A549 (cell line): ENCODE measurements at regions not wholly inside any gene's neighbourhood (a gene's known extent, or its start where the extent isn't known, plus 50 kb on each side); places are given as distances from the start of the nearest gene placed in this dataset.

Experiments used
- ATAC-seq, 2 experiments: fragments of 200-7000 bp in 1 of 2; fragments of >200 bp in 1 of 2; cut with Nextera tagmentation in 1 of 2; cut with Tn5 transposase in 1 of 2; 3 replicates each; pipeline versions ENCODE4 v1.8.0 to v1.9.1; 2018 to 2020; ENCODE audit warnings: mild to moderate bottlenecking in 1 of 2, moderate library complexity in 1 of 2
- CTCF ChIA-PET: fragments of 300-600 bp; sonication (Branson Sonifier 250); formaldehyde crosslinking; extraction: SDS; loops from one replicate; lab custom pipeline; 2021; ENCODE audit warnings: antibody characterized with exemption, inconsistent platforms; lab: Yijun Ruan, JAX
- POLR2A ChIA-PET: fragments of 350-600 bp; formaldehyde crosslinking; extraction: SDS; loops from one replicate; lab custom pipeline; 2021; ENCODE audit warnings: antibody characterized with exemption, inconsistent platforms; lab: Yijun Ruan, JAX
- DNase-seq, 2 experiments: peaks; one replicate each; pipeline versions ENCODE4 v3.0.0 to v3.0.0-alpha.2; 2011 to 2016; ENCODE audit warnings: low read depth in 1 of 2, low spot score in 1 of 2
- FAIRE-seq: peaks from 2 replicates; lab custom pipeline; 2011; peaks lifted over from hg19 to GRCh38; lab: Jason Lieb, UNC
- H3K27ac ChIP-seq, 2 experiments: fragments of >200 bp; sonication (Bioruptor Twin); formaldehyde crosslinking; 3 replicates each; pipeline ENCODE4 v1.5.1; 2016 to 2017
- H3K4me1 ChIP-seq: fragments of >200 bp; sonication (Bioruptor Twin); formaldehyde crosslinking; 3 replicates; pipeline ENCODE4 v1.6.1; 2016
- H3K4me2 ChIP-seq: fragments of >200 bp; sonication (Bioruptor Twin); formaldehyde crosslinking; 3 replicates; pipeline ENCODE4 v1.6.1; 2016
- H3K4me3 ChIP-seq: fragments of >200 bp; sonication (Bioruptor Twin); formaldehyde crosslinking; 3 replicates; pipeline ENCODE4 v1.5.1; 2016
- H3K9me3 ChIP-seq: fragments of >200 bp; sonication (Bioruptor Twin); formaldehyde crosslinking; 3 replicates; pipeline ENCODE4 v1.6.1; 2016
- BHLHE40 ChIP-seq: IDR thresholded peaks from 2 replicates; pipeline ENCODE4 v1.6.1; 2012; ENCODE audit warnings: low read depth, low read length, inconsistent platforms
- CEBPB ChIP-seq, 2 experiments: fragments of >200 bp in 1 of 2; sonication (Bioruptor Twin) in 1 of 2; formaldehyde crosslinking in 1 of 2; IDR thresholded peaks; 2 replicates each; pipeline ENCODE4 v1.6.1; 2012 to 2016
- CHD2 ChIP-seq: fragments of 150-350 bp; IDR thresholded peaks from 2 replicates; pipeline ENCODE4 v1.6.1; 2014; ENCODE audit warnings: low read length; ENCODE audit not compliant: partially characterized antibody
- EHMT2 ChIP-seq: fragments of 200-600 bp; sonication (generic); IDR thresholded peaks from 2 replicates; pipeline ENCODE4 v1.6.1; 2016; ENCODE audit warnings: antibody characterized with exemption, low read depth, mild to moderate bottlenecking, moderate library complexity
- FOSB ChIP-seq: fragments of 250-450 bp; sonication (Bioruptor Pico); IDR thresholded peaks from 2 replicates; pipeline ENCODE4 v1.5.0; 2020; ENCODE audit warnings: mild to moderate bottlenecking, moderate library complexity
- FOSL2 ChIP-seq, 2 experiments: fragments of 450-650 bp in 1 of 2; fragments of >200 bp in 1 of 2; sonication (Bioruptor Twin) in 1 of 2; formaldehyde crosslinking; IDR thresholded peaks; 2 replicates each; pipeline versions ENCODE4 v1.5.0 to v1.6.1; 2016 to 2020; ENCODE audit warnings: mild to moderate bottlenecking in 1 of 2, moderate library complexity in 1 of 2
- FOXS1 ChIP-seq: fragments of 250-450 bp; sonication (Bioruptor Pico); IDR thresholded peaks from 2 replicates; pipeline ENCODE4 v1.5.0; 2020; ENCODE audit warnings: mild to moderate bottlenecking, moderate library complexity
- HEYL ChIP-seq: fragments of 250-450 bp; sonication (Bioruptor Pico); IDR thresholded peaks from 2 replicates; pipeline ENCODE4 v1.8.0; 2021; ENCODE audit warnings: mild to moderate bottlenecking, moderate library complexity
- HOXB5 ChIP-seq: fragments of 250-450 bp; sonication (Bioruptor Pico); IDR thresholded peaks from 2 replicates; pipeline ENCODE4 v1.5.0; 2020; ENCODE audit warnings: mild to moderate bottlenecking, moderate library complexity
- JUN ChIP-seq, 2 experiments: fragments of >200 bp; sonication (Bioruptor Twin); formaldehyde crosslinking; IDR thresholded peaks; 2 replicates in 1 of 2; 3 replicates in 1 of 2; pipeline ENCODE4 v1.6.1; 2016 to 2017
- KDM1A ChIP-seq: fragments of 200-600 bp; sonication (generic); IDR thresholded peaks from 2 replicates; pipeline ENCODE4 v1.6.1; 2016; ENCODE audit warnings: low read depth, mild to moderate bottlenecking
- KDM5A ChIP-seq: fragments of 200-600 bp; sonication (generic); IDR thresholded peaks from 2 replicates; pipeline ENCODE4 v1.6.1; 2016; ENCODE audit warnings: antibody characterized with exemption, mild to moderate bottlenecking
- MAFK ChIP-seq: fragments of 450-650 bp; IDR thresholded peaks from 2 replicates; pipeline ENCODE4 v1.6.1; 2014; ENCODE audit not compliant: partially characterized antibody
- MYC ChIP-seq: IDR thresholded peaks from 2 replicates; pipeline ENCODE4 v1.6.1; 2012; ENCODE audit warnings: mild to moderate bottlenecking, inconsistent platforms, low read length, improper control_type of control experiment, borderline replicate concordance
- PHF8 ChIP-seq: fragments of 200-600 bp; sonication (generic); IDR thresholded peaks from 2 replicates; pipeline ENCODE4 v1.6.1; 2016; ENCODE audit warnings: low read depth, mild to moderate bottlenecking, antibody characterized with exemption, moderate library complexity, borderline replicate concordance
- POLR2AphosphoS2 ChIP-seq: conservative IDR thresholded peaks from 2 replicates; pipeline ENCODE4 v1.6.1; 2012; ENCODE audit warnings: low read length, improper control_type of control experiment, inconsistent platforms
- RAD21 ChIP-seq, 2 experiments: fragments of >200 bp in 1 of 2; sonication (Bioruptor Twin) in 1 of 2; formaldehyde crosslinking in 1 of 2; IDR thresholded peaks in 1 of 2; conservative IDR thresholded peaks in 1 of 2; 2 replicates in 1 of 2; 3 replicates in 1 of 2; pipeline ENCODE4 v1.6.1; 2012 to 2018; ENCODE audit warnings: inconsistent platforms in 1 of 2
- RARB ChIP-seq: fragments of 250-450 bp; sonication (Bioruptor Pico); IDR thresholded peaks from 2 replicates; pipeline ENCODE4 v1.8.0; 2021; ENCODE audit warnings: mild to moderate bottlenecking, moderate library complexity
- RFX5 ChIP-seq: fragments of 450-650 bp; IDR thresholded peaks from 2 replicates; pipeline ENCODE4 v1.7.1; 2014; ENCODE audit warnings: antibody characterized with exemption, mild to moderate bottlenecking, moderate library complexity
- RNF2 ChIP-seq: fragments of 200-600 bp; sonication (generic); IDR thresholded peaks from 2 replicates; pipeline ENCODE4 v1.6.1; 2016; ENCODE audit warnings: low read depth, mild to moderate bottlenecking, antibody characterized with exemption, moderate library complexity, borderline replicate concordance
- SMC3 ChIP-seq: fragments of >200 bp; sonication (Bioruptor Twin); formaldehyde crosslinking; IDR thresholded peaks from 3 replicates; pipeline ENCODE4 v1.6.1; 2018; ENCODE audit warnings: inconsistent platforms
- SREBF2 ChIP-seq: fragments of 450-650 bp; IDR thresholded peaks from 2 replicates; pipeline ENCODE4 v1.6.1; 2014; ENCODE audit warnings: mild to moderate bottlenecking, moderate library complexity
- TP53 ChIP-seq: fragments of 250-450 bp; sonication (Bioruptor Pico); IDR thresholded peaks from 2 replicates; pipeline ENCODE4 v1.5.0; 2021; ENCODE audit warnings: mild to moderate bottlenecking, moderate library complexity
- ZFP36 ChIP-seq: fragments of 450-650 bp; IDR thresholded peaks from 2 replicates; pipeline ENCODE4 v1.6.1; 2014; ENCODE audit warnings: borderline replicate concordance; ENCODE audit not compliant: partially characterized antibody
- WGBS: methylation state at CpG from one replicate; pipeline ENCODE4 v1.1.6; 2017; ENCODE audit errors: missing lambda C conversion rate; 5-methylcytosine and 5-hydroxymethylcytosine counted together
- TF ChIP-seq, protein P1 (sequence below): fragments of >200 bp; sonication (Bioruptor Twin); formaldehyde crosslinking; IDR thresholded peaks from 2 replicates; pipeline ENCODE4 v1.6.1; 2016
- TF ChIP-seq, protein P2 (sequence below): fragments of 200-600 bp; sonication (generic); IDR thresholded peaks from 2 replicates; pipeline ENCODE4 v1.6.1; 2016; ENCODE audit warnings: antibody characterized with exemption, mild to moderate bottlenecking, moderate library complexity
- TF ChIP-seq, protein P3 (sequence below): fragments of >200 bp; sonication (Bioruptor Twin); formaldehyde crosslinking; IDR thresholded peaks from 3 replicates; pipeline ENCODE4 v1.5.1; 2016
- TF ChIP-seq, protein P4 (sequence below): IDR thresholded peaks from 2 replicates; pipeline ENCODE4 v1.6.1; 2012

DNA sequence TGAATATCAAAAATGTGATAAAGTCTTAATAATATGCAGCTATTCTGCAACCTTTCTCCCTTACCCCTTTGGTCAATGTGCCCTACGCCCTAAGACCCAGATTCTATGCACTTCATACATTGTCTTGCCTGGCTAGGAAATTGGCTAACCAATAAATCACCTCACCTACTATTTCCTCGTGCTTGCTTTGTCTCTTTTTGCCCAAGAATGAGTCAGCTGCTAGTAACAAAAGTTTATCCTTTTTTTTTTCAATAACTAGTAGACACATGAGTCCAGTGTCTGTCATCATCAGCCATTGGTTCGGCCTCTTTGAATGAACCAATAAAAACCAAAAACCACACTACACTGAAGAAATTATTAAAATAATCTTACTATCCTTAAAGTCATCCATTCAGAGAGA is 387.1 kb downstream of the PPP3CA start:
- no peak overlapping the region for H3K4me3 ChIP-seq
- H3K4me2 ChIP-seq: no peak overlapping the region
- WGBS: 49% methylated on average over 3 of the region's 3 CpGs
- DNase-seq (no peak), FAIRE-seq (no peak), ATAC-seq (no peak)
- no peaks in the 10 kb centered on the region for H3K9me3 ChIP-seq
- TF ChIP-seq, protein P1, sequence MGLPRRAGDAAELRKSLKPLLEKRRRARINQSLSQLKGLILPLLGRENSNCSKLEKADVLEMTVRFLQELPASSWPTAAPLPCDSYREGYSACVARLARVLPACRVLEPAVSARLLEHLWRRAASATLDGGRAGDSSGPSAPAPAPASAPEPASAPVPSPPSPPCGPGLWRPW: no peak
- TF ChIP-seq TP53 (CRISPR knock-in tag) (no peak), SMC3 (no peak), KDM1A (no peak), HOXB5 (CRISPR knock-in tag) (no peak), MYC (no peak), POLR2AphosphoS2 (no peak), BHLHE40 (no peak), MAFK (no peak), RFX5 (no peak), HEYL (no peak), EHMT2 (no peak), JUN (IDR thresholded peaks at IDR 0.05) (no peak), KDM5A (no peak)
- TF ChIP-seq, protein P2, sequence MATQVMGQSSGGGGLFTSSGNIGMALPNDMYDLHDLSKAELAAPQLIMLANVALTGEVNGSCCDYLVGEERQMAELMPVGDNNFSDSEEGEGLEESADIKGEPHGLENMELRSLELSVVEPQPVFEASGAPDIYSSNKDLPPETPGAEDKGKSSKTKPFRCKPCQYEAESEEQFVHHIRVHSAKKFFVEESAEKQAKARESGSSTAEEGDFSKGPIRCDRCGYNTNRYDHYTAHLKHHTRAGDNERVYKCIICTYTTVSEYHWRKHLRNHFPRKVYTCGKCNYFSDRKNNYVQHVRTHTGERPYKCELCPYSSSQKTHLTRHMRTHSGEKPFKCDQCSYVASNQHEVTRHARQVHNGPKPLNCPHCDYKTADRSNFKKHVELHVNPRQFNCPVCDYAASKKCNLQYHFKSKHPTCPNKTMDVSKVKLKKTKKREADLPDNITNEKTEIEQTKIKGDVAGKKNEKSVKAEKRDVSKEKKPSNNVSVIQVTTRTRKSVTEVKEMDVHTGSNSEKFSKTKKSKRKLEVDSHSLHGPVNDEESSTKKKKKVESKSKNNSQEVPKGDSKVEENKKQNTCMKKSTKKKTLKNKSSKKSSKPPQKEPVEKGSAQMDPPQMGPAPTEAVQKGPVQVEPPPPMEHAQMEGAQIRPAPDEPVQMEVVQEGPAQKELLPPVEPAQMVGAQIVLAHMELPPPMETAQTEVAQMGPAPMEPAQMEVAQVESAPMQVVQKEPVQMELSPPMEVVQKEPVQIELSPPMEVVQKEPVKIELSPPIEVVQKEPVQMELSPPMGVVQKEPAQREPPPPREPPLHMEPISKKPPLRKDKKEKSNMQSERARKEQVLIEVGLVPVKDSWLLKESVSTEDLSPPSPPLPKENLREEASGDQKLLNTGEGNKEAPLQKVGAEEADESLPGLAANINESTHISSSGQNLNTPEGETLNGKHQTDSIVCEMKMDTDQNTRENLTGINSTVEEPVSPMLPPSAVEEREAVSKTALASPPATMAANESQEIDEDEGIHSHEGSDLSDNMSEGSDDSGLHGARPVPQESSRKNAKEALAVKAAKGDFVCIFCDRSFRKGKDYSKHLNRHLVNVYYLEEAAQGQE: no peak
- H3K27ac ChIP-seq: no peak overlapping the region
- ChIA-PET POLR2A (no interaction called here), CTCF (no interaction called here)
- H3K4me1 ChIP-seq: no peaks in the 10 kb centered on the region

DNA sequence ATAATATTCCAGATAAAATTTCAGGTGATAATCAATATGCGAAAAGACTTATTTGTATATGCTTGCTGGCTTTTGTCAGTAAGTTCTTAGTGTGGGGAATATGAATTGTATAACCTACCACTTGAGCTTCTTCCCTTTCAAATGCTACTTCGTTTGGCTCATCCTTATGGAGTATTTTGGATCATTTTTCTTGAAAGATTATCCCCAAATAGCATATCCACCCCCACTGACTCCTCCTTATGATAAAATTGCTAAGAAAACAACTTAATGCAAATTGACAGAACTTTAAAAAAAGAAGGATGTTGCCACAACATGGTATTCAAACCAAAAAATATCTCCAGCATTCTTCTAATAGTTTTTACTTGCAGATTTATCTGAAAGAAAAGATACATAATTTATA is 393.3 kb downstream of the PPP3CA start:
- FAIRE-seq: no peak
- ATAC-seq: no peak

DNA sequence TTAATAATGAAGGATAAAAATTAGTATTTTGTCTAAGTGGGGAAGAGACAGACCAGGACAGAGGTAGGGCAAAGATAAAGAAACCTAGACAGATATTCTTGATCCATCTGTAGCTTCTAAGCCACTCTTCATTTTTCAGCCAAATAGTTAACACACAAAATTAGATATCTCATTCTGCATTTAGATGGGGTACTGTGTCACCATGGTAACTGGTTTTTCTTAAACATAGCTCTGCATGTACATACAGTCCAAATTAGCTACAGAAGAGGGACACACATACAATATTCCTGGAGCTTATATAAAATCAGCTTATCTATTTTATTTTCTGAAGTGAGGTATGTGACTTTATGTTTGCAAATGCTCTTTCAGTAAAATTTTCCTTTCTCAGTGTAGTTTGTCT is 393.7 kb downstream of the PPP3CA start:
- H3K9me3 ChIP-seq: no peaks in the 10 kb centered on the region
- no peak for DNase-seq
- H3K4me2 ChIP-seq: no peak overlapping the region
- POLR2A ChIA-PET: no interaction called here
- CTCF ChIA-PET: interaction anchor here (0.5 kb wide), 1 partner anchor 90 kb away, joined by 3 read pairs; no protein-coding TSS in a partner anchor
- ATAC-seq: no peak
- no peaks in the 10 kb centered on the region for H3K4me1 ChIP-seq
- H3K27ac ChIP-seq: no peak overlapping the region
- no peak overlapping the region for H3K4me3 ChIP-seq
- no peak for FAIRE-seq
- TF ChIP-seq ZFP36: no peak
- no peak for TF ChIP-seq MYC
- no peak for TF ChIP-seq FOXS1
- TF ChIP-seq CHD2: no peak
- TF ChIP-seq, protein P3, sequence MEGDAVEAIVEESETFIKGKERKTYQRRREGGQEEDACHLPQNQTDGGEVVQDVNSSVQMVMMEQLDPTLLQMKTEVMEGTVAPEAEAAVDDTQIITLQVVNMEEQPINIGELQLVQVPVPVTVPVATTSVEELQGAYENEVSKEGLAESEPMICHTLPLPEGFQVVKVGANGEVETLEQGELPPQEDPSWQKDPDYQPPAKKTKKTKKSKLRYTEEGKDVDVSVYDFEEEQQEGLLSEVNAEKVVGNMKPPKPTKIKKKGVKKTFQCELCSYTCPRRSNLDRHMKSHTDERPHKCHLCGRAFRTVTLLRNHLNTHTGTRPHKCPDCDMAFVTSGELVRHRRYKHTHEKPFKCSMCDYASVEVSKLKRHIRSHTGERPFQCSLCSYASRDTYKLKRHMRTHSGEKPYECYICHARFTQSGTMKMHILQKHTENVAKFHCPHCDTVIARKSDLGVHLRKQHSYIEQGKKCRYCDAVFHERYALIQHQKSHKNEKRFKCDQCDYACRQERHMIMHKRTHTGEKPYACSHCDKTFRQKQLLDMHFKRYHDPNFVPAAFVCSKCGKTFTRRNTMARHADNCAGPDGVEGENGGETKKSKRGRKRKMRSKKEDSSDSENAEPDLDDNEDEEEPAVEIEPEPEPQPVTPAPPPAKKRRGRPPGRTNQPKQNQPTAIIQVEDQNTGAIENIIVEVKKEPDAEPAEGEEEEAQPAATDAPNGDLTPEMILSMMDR: no peak
- TF ChIP-seq FOSB (CRISPR knock-in tag): no peak
- TF ChIP-seq RNF2: no peak
- TF ChIP-seq, protein P4, sequence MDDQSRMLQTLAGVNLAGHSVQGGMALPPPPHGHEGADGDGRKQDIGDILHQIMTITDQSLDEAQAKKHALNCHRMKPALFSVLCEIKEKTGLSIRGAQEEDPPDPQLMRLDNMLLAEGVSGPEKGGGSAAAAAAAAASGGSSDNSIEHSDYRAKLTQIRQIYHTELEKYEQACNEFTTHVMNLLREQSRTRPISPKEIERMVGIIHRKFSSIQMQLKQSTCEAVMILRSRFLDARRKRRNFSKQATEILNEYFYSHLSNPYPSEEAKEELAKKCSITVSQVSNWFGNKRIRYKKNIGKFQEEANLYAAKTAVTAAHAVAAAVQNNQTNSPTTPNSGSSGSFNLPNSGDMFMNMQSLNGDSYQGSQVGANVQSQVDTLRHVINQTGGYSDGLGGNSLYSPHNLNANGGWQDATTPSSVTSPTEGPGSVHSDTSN: no peak
- TF ChIP-seq CEBPB (IDR thresholded peaks at IDR 0.05): no peak
- TF ChIP-seq TP53 (CRISPR knock-in tag): no peak
- TF ChIP-seq RFX5: no peak
- TF ChIP-seq PHF8: no peak
- TF ChIP-seq FOSL2 (IDR thresholded peaks at IDR 0.05): no peak
- TF ChIP-seq FOSL2 (CRISPR knock-in tag; IDR thresholded peaks at IDR 0.05): no peak
- no peak for TF ChIP-seq RAD21 (conservative IDR thresholded peaks at IDR 0.05 in 1 of 2, IDR thresholded peaks at IDR 0.05 in 1 of 2)
- no peak for TF ChIP-seq RARB (CRISPR knock-in tag)

More for the DNA sequence above, 393.3 kb downstream of the PPP3CA start:
- Histone ChIP-seq H3K4me2 (no peak overlapping the region), H3K4me1 (no peaks in the 10 kb centered on the region), H3K9me3 (no peaks in the 10 kb centered on the region), H3K27ac (no peak overlapping the region), H3K4me3 (no peak overlapping the region)
- no peak for DNase-seq
- TF ChIP-seq PHF8 (no peak), RNF2 (no peak), SREBF2 (no peak), RAD21 (conservative IDR thresholded peaks at IDR 0.05 in 1 of 2, IDR thresholded peaks at IDR 0.05 in 1 of 2) (no peak)
- TF ChIP-seq, protein P1: no peak
- CTCF ChIA-PET: interaction anchor here (0.5 kb wide), 1 partner anchor 90 kb away, joined by 3 read pairs; no protein-coding TSS in a partner anchor
- WGBS: 47% methylated on average over 2 of the region's 2 CpGs
- POLR2A ChIA-PET: no interaction called here
